Gastroesophageal sphincter (tissue), 4 donors: ENCODE measurements at regions not wholly inside any gene's neighbourhood (a gene's known extent, or its start where the extent isn't known, plus 50 kb on each side); places are given as distances from the start of the nearest gene placed in this dataset.

ENCODE experiments used
- ATAC-seq: fragments of 150-250 bp; one replicate; pipeline ENCODE4 v1.9.1; 2016; ENCODE audit warnings: mild to moderate bottlenecking, moderate library complexity
- H3K27ac ChIP-seq, 4 donors: fragments of 200-600 bp; sonication (generic) in 3 of 4; 1 replicate in 3 of 4; 2 replicates in 1 of 4; pipeline ENCODE4 v1.5.1; 2016 to 2019
- H3K27me3 ChIP-seq: fragments of 200-600 bp; sonication (generic); one replicate; pipeline ENCODE4 v1.5.1; 2019
- H3K36me3 ChIP-seq, 2 donors: fragments of 200-600 bp; sonication (generic); one replicate each; pipeline ENCODE4 v1.5.1; 2019; ENCODE audit warnings: control low read depth in 1 of 2
- H3K4me1 ChIP-seq, 3 donors: fragments of 200-600 bp; sonication (generic); 1 replicate in 2 of 3; 2 replicates in 1 of 3; pipeline ENCODE4 v1.5.1; 2016 to 2019; ENCODE audit warnings: control low read depth in 2 of 3
- H3K4me3 ChIP-seq, 2 donors: fragments of 200-600 bp; sonication (generic); one replicate each; pipeline ENCODE4 v1.5.1; 2019; ENCODE audit warnings: mild to moderate bottlenecking in 1 of 2, moderate library complexity in 1 of 2
- H3K9me3 ChIP-seq, 3 donors: fragments of 200-600 bp; sonication (generic); one replicate each; pipeline ENCODE4 v1.5.1; 2017 to 2019; ENCODE audit warnings: control low read depth in 2 of 3
- CTCF ChIP-seq, 4 experiments: fragments of 200-600 bp in 2 of 4; fragments of 450-650 bp in 2 of 4; sonication (generic) in 1 of 4; IDR thresholded peaks; one replicate each; pipeline ENCODE4 v1.5.1; 2017 to 2019; ENCODE audit warnings: antibody characterized with exemption in 4 of 4, mild to moderate bottlenecking in 2 of 4, moderate library complexity in 2 of 4
- EP300 ChIP-seq: sonication (generic); formaldehyde crosslinking; IDR thresholded peaks from one replicate; pipeline ENCODE4 v1.6.1; 2017; ENCODE audit warnings: antibody characterized with exemption, mild to moderate bottlenecking
- POLR2A ChIP-seq, 2 donors: fragments of 450-650 bp; IDR thresholded peaks; one replicate each; pipeline ENCODE4 v1.6.1; 2017; ENCODE audit warnings: antibody characterized with exemption in 2 of 2, mild to moderate bottlenecking in 2 of 2, moderate library complexity in 1 of 2
- POLR2AphosphoS5 ChIP-seq: sonication (generic); formaldehyde crosslinking; IDR thresholded peaks from one replicate; pipeline ENCODE4 v1.6.1; 2017; ENCODE audit warnings: antibody characterized with exemption
- WGBS, 2 donors: methylation state at CpG; one replicate each; pipeline ENCODE4 v1.1.5; 2018; ENCODE audit warnings: low coverage in 1 of 2; 5-methylcytosine and 5-hydroxymethylcytosine counted together

- H3K4me3 ChIP-seq = no peak overlapping the region
- TF ChIP-seq POLR2A (IDR thresholded peaks at IDR 0.05) (no peak), EP300 (no peak), CTCF (IDR thresholded peaks at IDR 0.05) (no peak), POLR2AphosphoS5 (no peak)
- H3K36me3 ChIP-seq = no peaks in the 10 kb centered on the region
- no peaks in the 10 kb centered on the region for H3K27me3 ChIP-seq
- H3K4me1 ChIP-seq = no peaks in the 10 kb centered on the region
- no peak overlapping the region for H3K27ac ChIP-seq
- no peak for ATAC-seq
- H3K9me3 ChIP-seq = peaks cover 0 to 4% (median 0%) of the 10 kb centered on the region in 3 donors
- 40% methylated on average over 1 of the region's 1 CpG; no CpG with 5 or more reads in 1 of the 2 donors for WGBS, 2 donors
These were observed 129.5 kb upstream of the CNR1 start for GRCh38 chr6:88295663-88296062.

GRCh38 chr6:88294702-88295101 lies 128.6 kb upstream of the CNR1 start:
- no peak overlapping the region for H3K4me3 ChIP-seq
- ATAC-seq = no peak
- 74 to 89% methylated on average over 1 of the region's 1 CpG for WGBS, 2 donors

DNA sequence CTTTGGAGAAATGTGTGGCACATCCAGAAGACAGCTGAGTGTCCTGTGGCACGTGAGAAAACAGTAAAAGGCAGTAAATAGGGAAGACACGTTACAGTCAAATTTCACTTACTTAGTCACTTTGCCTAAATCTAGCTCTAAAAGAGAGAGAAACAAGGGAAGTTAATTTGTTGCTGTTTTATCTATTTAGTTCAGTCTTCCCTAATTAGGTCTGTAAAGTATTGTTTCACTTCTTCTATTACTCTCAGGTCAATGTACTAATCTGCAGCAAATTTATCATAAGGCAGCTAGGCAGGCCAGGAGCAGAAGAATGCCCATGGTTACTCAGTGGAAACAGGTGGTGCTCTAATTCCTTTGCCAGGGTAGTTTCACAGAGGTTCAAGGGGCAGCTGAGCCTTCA lies 124.3 kb upstream of the CNR1 start:
- H3K27me3 ChIP-seq = no peaks in the 10 kb centered on the region
- 59 to 83% methylated on average over 2 of the region's 2 CpGs for WGBS, 2 donors
- TF ChIP-seq POLR2AphosphoS5 (no peak), CTCF (IDR thresholded peaks at IDR 0.05) (no peak), POLR2A (IDR thresholded peaks at IDR 0.05) (no peak), EP300 (no peak)

More at GRCh38 chr6:88294702-88295101, 128.6 kb upstream of the CNR1 start:
- no peak for TF ChIP-seq POLR2A (IDR thresholded peaks at IDR 0.05)
- TF ChIP-seq POLR2AphosphoS5 = no peak
- no peaks in the 10 kb centered on the region for H3K36me3 ChIP-seq
- H3K4me1 ChIP-seq = no peaks in the 10 kb centered on the region
- peaks cover 0 to 9% (median 0%) of the 10 kb centered on the region in 3 donors for H3K9me3 ChIP-seq
- H3K27ac ChIP-seq = no peak overlapping the region
- no peaks in the 10 kb centered on the region for H3K27me3 ChIP-seq

GRCh38 chr6:88287696-88288095 lies 121.5 kb upstream of the CNR1 start:
- ATAC-seq = no peak
- Histone ChIP-seq H3K4me3 (no peak overlapping the region), H3K36me3 (no peaks in the 10 kb centered on the region), H3K4me1 (no peaks in the 10 kb centered on the region), H3K9me3 (peaks cover 0 to 38% (median 0%) of the 10 kb centered on the region in 3 donors), H3K27ac (no peak overlapping the region), H3K27me3 (no peaks in the 10 kb centered on the region)
- no peak for TF ChIP-seq CTCF (IDR thresholded peaks at IDR 0.05)
- no peak for TF ChIP-seq POLR2AphosphoS5
- no peak for TF ChIP-seq POLR2A (IDR thresholded peaks at IDR 0.05)
- TF ChIP-seq EP300 = no peak

More for the DNA sequence above, 124.3 kb upstream of the CNR1 start:
- H3K4me1 ChIP-seq = no peaks in the 10 kb centered on the region
- no peak for ATAC-seq
- H3K9me3 ChIP-seq = peaks cover 0 to 38% (median 0%) of the 10 kb centered on the region in 3 donors
- no peak overlapping the region for H3K27ac ChIP-seq
- H3K36me3 ChIP-seq = no peaks in the 10 kb centered on the region
- H3K4me3 ChIP-seq = no peak overlapping the region

- no peaks in the 10 kb centered on the region for H3K4me1 ChIP-seq
- H3K4me3 ChIP-seq = no peak overlapping the region
- H3K36me3 ChIP-seq = no peaks in the 10 kb centered on the region
- ATAC-seq = no peak
- H3K27ac ChIP-seq = no peak overlapping the region
- TF ChIP-seq EP300 (no peak), CTCF (IDR thresholded peaks at IDR 0.05) (no peak), POLR2AphosphoS5 (no peak), POLR2A (IDR thresholded peaks at IDR 0.05) (no peak)
- 100% methylated on average over 1 to 3 of the region's 14 CpGs for WGBS, 2 donors
- no peaks in the 10 kb centered on the region for H3K9me3 ChIP-seq
- H3K27me3 ChIP-seq = no peaks in the 10 kb centered on the region
These were observed 110.2 kb upstream of the CNR1 start for GRCh38 chr6:88276331-88276730.
